Lung (tissue), 11 donors: ENCODE measurements at regions not wholly inside any gene's neighbourhood (a gene's known extent, or its start where the extent isn't known, plus 50 kb on each side); places are given as distances from the start of the nearest gene placed in this dataset.

ENCODE experiments used
- ATAC-seq: fragments of 200-7000 bp; cut with Tn5 transposase; one replicate; pipeline ENCODE4 v1.9.1; 2020; ENCODE audit warnings: moderate number of reproducible peaks; ENCODE audit not compliant: insufficient read depth, low FRiP score
- DNase-seq, 3 donors: peaks; one replicate each; pipeline ENCODE4 v3.0.0-alpha.2; 2013 to 2017
- H3K27ac ChIP-seq, 2 donors: one replicate each; pipeline ENCODE4 v1.5.1; 2013; ENCODE audit warnings: mild to moderate bottlenecking in 2 of 2, moderate library complexity in 2 of 2, control low read depth in 1 of 2, inconsistent platforms in 1 of 2, low read depth in 1 of 2, low read length in 1 of 2
- H3K27me3 ChIP-seq, 3 donors: one replicate each; pipeline ENCODE4 v1.5.1; 2013; ENCODE audit warnings: low read length in 2 of 3; ENCODE audit not compliant: control insufficient read depth in 3 of 3, insufficient read depth in 3 of 3
- H3K36me3 ChIP-seq, 4 donors: one replicate each; pipeline ENCODE4 v1.5.1; 2013; ENCODE audit warnings: low read length in 4 of 4, mild to moderate bottlenecking in 1 of 4, moderate library complexity in 1 of 4; ENCODE audit not compliant: control insufficient read depth in 4 of 4, insufficient read depth in 4 of 4
- H3K4me1 ChIP-seq, 5 donors: one replicate each; pipeline ENCODE4 v1.5.1; 2013; ENCODE audit warnings: low read length in 5 of 5, mild to moderate bottlenecking in 2 of 5, moderate library complexity in 1 of 5; ENCODE audit not compliant: control insufficient read depth in 5 of 5, insufficient read depth in 5 of 5
- H3K4me3 ChIP-seq: one replicate; pipeline ENCODE4 v1.5.1; 2013; ENCODE audit warnings: mild to moderate bottlenecking, control low read depth, moderate library complexity
- H3K9ac ChIP-seq, 2 donors: one replicate each; pipeline ENCODE4 v1.5.1; 2013; ENCODE audit warnings: low read length in 2 of 2, control low read depth in 1 of 2; ENCODE audit not compliant: insufficient read depth in 1 of 2
- H3K9me3 ChIP-seq, 4 donors: one replicate each; pipeline ENCODE4 v1.5.1; 2013; ENCODE audit warnings: low read length in 3 of 4, mild to moderate bottlenecking in 1 of 4, moderate library complexity in 1 of 4; ENCODE audit not compliant: control insufficient read depth in 4 of 4, insufficient read depth in 3 of 4
- WGBS, 2 donors: extraction: QIAGEN DNeasy Blood & Tissue Kit; methylation state at CpG; one replicate each; pipeline ENCODE4 v1.1.7; 2013; 5-methylcytosine and 5-hydroxymethylcytosine counted together
- TF ChIP-seq, protein P1 (sequence below): IDR thresholded peaks from 2 replicates; pipeline ENCODE4 v1.5.1; 2012; ENCODE audit warnings: mild to moderate bottlenecking; ENCODE audit errors: control extremely low read depth, extremely low read depth
- donor health status: control.
- donor health status: control.
- donor health status: Bipolar disorder and iron deficiency.
- donor health status: healthy.
- donor health status: DM: yes; HTN: yes; CAD: no.

DNA sequence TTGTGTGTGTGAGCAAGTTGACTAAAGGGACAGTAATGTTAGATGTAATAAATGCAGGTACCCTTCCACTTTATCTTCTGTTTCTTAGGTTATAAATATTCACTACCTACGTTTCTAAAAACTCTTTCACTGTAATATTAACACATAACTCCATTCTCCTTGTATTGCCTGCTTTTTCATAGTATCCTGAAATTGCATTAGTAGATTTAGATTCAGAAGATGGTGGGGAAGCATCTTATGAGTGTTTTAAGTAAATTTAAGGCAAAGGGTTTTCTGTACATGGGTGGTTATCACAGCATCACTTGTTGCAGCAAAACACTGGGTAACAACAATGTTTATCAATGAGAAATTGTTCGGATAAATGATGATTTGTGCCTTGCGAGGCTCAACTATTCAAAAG is 115.2 kb upstream of the VPREB1 start:
- no peaks in the 10 kb centered on the region for H3K9me3 ChIP-seq
- TF ChIP-seq, protein P1, sequence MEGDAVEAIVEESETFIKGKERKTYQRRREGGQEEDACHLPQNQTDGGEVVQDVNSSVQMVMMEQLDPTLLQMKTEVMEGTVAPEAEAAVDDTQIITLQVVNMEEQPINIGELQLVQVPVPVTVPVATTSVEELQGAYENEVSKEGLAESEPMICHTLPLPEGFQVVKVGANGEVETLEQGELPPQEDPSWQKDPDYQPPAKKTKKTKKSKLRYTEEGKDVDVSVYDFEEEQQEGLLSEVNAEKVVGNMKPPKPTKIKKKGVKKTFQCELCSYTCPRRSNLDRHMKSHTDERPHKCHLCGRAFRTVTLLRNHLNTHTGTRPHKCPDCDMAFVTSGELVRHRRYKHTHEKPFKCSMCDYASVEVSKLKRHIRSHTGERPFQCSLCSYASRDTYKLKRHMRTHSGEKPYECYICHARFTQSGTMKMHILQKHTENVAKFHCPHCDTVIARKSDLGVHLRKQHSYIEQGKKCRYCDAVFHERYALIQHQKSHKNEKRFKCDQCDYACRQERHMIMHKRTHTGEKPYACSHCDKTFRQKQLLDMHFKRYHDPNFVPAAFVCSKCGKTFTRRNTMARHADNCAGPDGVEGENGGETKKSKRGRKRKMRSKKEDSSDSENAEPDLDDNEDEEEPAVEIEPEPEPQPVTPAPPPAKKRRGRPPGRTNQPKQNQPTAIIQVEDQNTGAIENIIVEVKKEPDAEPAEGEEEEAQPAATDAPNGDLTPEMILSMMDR: no peak
- no peaks in the 10 kb centered on the region for H3K27me3 ChIP-seq
- H3K36me3 ChIP-seq: no peaks in the 10 kb centered on the region
- H3K9ac ChIP-seq: no peak overlapping the region
- DNase-seq (no peak), ATAC-seq (no peak)
- no peak overlapping the region for H3K27ac ChIP-seq
- no peak overlapping the region for H3K4me3 ChIP-seq
- H3K4me1 ChIP-seq: no peaks in the 10 kb centered on the region
- 70 to 86% methylated on average over 3 of the region's 3 CpGs for WGBS, 2 donors

DNA sequence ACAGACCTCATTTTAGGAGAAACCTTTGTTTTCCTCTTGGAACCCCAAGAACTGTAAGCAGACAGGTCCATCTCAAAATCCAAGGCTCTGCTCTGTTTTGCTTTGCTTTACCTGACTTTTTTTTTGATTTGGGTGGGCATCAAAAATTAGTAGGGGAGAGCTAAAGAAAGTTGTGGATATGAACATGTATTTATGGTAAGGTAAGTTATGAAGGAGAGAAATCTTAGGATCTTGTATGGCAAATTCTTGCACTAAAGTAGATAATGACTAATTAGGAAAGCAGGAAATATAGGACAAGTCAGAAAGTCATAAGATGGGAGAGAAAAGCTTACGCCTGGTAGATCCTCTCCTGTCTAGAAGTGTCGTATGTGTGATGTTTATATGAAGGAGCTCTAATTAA is 116.1 kb upstream of the VPREB1 start:
- Histone ChIP-seq H3K9me3 (no peaks in the 10 kb centered on the region), H3K27ac (no peak overlapping the region), H3K4me1 (no peaks in the 10 kb centered on the region), H3K36me3 (no peaks in the 10 kb centered on the region), H3K9ac (no peak overlapping the region), H3K4me3 (no peak overlapping the region), H3K27me3 (no peaks in the 10 kb centered on the region)
- TF ChIP-seq, protein P1: no peak
- 85 to 94% methylated on average over 2 of the region's 2 CpGs for WGBS, 2 donors
- no peak for DNase-seq
- ATAC-seq: no peak

DNA sequence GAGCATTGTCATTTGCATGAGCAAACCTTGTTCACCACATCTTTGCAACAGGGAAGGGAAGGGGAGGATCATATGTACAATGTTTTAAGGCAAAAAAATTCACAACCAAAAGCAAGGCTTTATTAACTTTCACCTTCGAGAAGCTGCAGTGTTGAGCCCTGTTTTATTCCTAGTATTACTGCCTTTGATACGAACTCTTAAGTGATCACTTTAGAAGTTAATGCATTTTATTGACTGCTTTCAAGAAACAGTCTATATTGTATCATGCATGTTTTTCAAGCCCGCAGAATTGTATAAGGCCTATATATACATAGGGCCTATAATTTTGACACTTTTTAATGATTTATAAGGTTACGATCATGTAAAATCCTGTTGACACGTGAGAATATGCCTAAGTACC is 117.5 kb upstream of the VPREB1 start:
- 88 to 89% methylated on average over 5 of the region's 5 CpGs for WGBS, 2 donors
- TF ChIP-seq, protein P1: no peak
- Histone ChIP-seq H3K27me3 (no peaks in the 10 kb centered on the region), H3K9me3 (no peaks in the 10 kb centered on the region), H3K4me1 (no peaks in the 10 kb centered on the region), H3K36me3 (no peaks in the 10 kb centered on the region), H3K4me3 (no peak overlapping the region), H3K9ac (no peak overlapping the region), H3K27ac (no peak overlapping the region)
- DNase-seq (no peak), ATAC-seq (no peak)

DNA sequence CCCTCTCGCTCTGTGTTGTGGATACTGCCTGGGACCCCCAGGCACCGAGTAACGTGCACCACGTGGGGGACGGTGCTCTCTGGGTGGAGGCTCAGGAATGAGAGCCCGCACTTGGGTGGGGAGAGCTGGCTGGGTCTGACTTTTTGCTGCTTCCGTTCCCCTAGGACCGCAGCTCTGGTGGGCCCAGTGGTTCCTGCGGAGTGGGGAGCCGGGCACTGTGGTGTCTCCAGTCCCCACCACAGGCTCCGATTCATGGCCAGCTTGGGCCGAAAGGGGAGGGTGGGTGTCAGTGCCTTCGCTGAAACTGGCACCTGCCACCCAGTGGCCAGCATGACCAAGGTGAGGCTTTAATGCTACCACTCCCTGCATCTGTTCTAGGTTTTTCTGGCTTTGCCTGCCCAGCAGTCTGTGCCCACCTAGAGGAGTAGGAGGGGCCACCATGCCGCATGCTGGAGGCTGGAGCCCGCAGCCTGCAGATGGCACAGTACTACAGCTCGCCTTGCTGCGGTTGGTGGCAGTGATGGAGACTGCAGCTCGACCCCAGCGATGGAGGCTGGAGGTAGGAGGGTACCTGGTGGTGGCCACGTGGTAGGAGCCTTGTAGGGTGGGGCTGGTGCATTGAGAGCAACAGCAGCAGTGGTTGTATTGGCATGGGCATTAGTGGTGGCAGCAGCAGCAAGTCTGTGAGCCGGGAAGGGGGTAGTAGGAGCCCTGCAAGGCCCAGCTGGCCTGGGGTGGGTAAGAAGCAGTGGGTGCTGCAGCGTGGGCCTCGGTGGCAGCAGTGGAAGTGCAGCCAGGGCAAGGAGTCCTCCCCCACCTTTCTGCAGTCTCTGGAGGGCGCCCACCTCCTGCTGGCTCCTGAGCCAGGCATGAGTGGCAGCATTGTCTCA is 118.8 kb upstream of the VPREB1 start:
- ATAC-seq (no peak), DNase-seq (no peak)
- TF ChIP-seq, protein P1: no peak
- H3K27ac ChIP-seq: no peak overlapping the region
- H3K4me3 ChIP-seq: no peak overlapping the region
- peaks cover 0 to 2% (median 0%) of the 10 kb centered on the region in 3 donors for H3K27me3 ChIP-seq
- no peak overlapping the region for H3K9ac ChIP-seq
- H3K4me1 ChIP-seq: no peaks in the 10 kb centered on the region
- H3K9me3 ChIP-seq: no peaks in the 10 kb centered on the region
- H3K36me3 ChIP-seq: no peaks in the 10 kb centered on the region
- WGBS, 2 donors: 81 to 85% methylated on average over 24 of the region's 24 CpGs
